B cell (primary cell): ENCODE measurements at regions not wholly inside any gene's neighbourhood (a gene's known extent, or its start where the extent isn't known, plus 50 kb on each side); places are given as distances from the start of the nearest gene placed in this dataset.

ENCODE experiments used
- ATAC-seq: fragments of 200-7000 bp; cut with Tn5 transposase; one replicate; pipeline ENCODE4 v1.10.0; 2021; ENCODE audit warnings: low read depth, mild to moderate bottlenecking, moderate number of reproducible peaks, moderate library complexity
- CTCF ChIA-PET: fragments of 350-600 bp; sonication (Branson Sonifier 250); formaldehyde crosslinking; loops from one replicate; lab custom pipeline; 2021; ENCODE audit warnings: antibody characterized with exemption, inconsistent platforms; lab: Charles Lee
- POLR2A ChIA-PET: fragments of 350-600 bp; sonication (Branson Sonifier 250); formaldehyde crosslinking; loops from one replicate; lab custom pipeline; 2021; ENCODE audit warnings: antibody characterized with exemption; lab: Charles Lee
- DNase-seq: peaks from one replicate; pipeline ENCODE4 v3.0.0; 2013
- H2AFZ ChIP-seq: 2 replicates; pipeline ENCODE4 v1.6.1; 2012; ENCODE audit warnings: mild to moderate bottlenecking, low read depth, low read length; ENCODE audit not compliant: insufficient read depth, poor library complexity, severe bottlenecking
- H3K27ac ChIP-seq, 2 donors: 1 replicate in 1 of 2; 2 replicates in 1 of 2; pipeline ENCODE4 v1.5.1; 2012 to 2013; ENCODE audit warnings: low read length in 2 of 2, mild to moderate bottlenecking in 2 of 2, moderate library complexity in 1 of 2
- H3K27me3 ChIP-seq, 4 experiments: fragments of 200-600 bp in 1 of 4; sonication (generic) in 1 of 4; replicated peaks in 1 of 4; 1 replicate in 2 of 4; 2 replicates in 2 of 4; pipeline versions ENCODE4 v1.6.1 to v1.7.0; 2013 to 2016; ENCODE audit warnings: low read length in 3 of 4, mild to moderate bottlenecking in 2 of 4, mixed read lengths in 1 of 4, moderate library complexity in 1 of 4; ENCODE audit not compliant: insufficient read depth in 4 of 4, control insufficient read depth in 3 of 4; ENCODE audit errors: control extremely low read depth in 1 of 4
- H3K36me3 ChIP-seq, 2 experiments: replicated peaks in 1 of 2; 1 replicate in 1 of 2; 2 replicates in 1 of 2; pipeline versions ENCODE4 v1.6.1 to v1.7.1; 2013; ENCODE audit warnings: low read length in 1 of 2; ENCODE audit not compliant: insufficient read depth in 2 of 2, control insufficient read depth in 1 of 2; ENCODE audit errors: control extremely low read depth in 1 of 2, extremely low read depth in 1 of 2
- H3K4me1 ChIP-seq, 2 donors: fragments of 200-600 bp in 1 of 2; sonication (generic) in 1 of 2; 1 replicate in 1 of 2; 2 replicates in 1 of 2; pipeline versions ENCODE4 v1.5.1 to v1.6.1; 2013 to 2017; ENCODE audit warnings: low read length in 2 of 2; ENCODE audit not compliant: control insufficient read depth in 2 of 2, insufficient read depth in 2 of 2
- H3K4me2 ChIP-seq: replicated peaks from 2 replicates; pipeline ENCODE3; 2012; ENCODE audit warnings: mild to moderate bottlenecking, low read depth, low read length; ENCODE audit not compliant: poor library complexity, severe bottlenecking
- H3K4me3 ChIP-seq, 5 experiments: fragments of 200-600 bp in 1 of 5; sonication (generic) in 1 of 5; 1 replicate in 3 of 5; 2 replicates in 2 of 5; pipeline versions ENCODE4 v1.5.1 to v1.7.0; 2011 to 2016; ENCODE audit warnings: low read length in 4 of 5, mild to moderate bottlenecking in 4 of 5, low read depth in 2 of 5, control low read depth in 1 of 5, moderate library complexity in 1 of 5; ENCODE audit not compliant: insufficient read depth in 1 of 5; ENCODE audit errors: control extremely low read depth in 1 of 5, extremely low read depth in 1 of 5
- H3K79me2 ChIP-seq: fragments of 200-600 bp; sonication (generic); one replicate; pipeline ENCODE4 v1.6.0; 2016; ENCODE audit warnings: low read length; ENCODE audit not compliant: control insufficient read depth, insufficient read depth
- H3K9ac ChIP-seq: fragments of 200-600 bp; sonication (generic); 2 replicates; pipeline ENCODE4 v1.6.1; 2017; ENCODE audit warnings: mild to moderate bottlenecking, low read length, moderate library complexity
- H3K9me3 ChIP-seq, 3 donors: one replicate each; pipeline versions ENCODE4 v1.6.1 to v1.7.1; 2013; ENCODE audit warnings: low read length in 2 of 3; ENCODE audit not compliant: control insufficient read depth in 2 of 3, insufficient read depth in 1 of 3; ENCODE audit errors: control extremely low read depth in 1 of 3
- H4K20me1 ChIP-seq: 2 replicates; pipeline ENCODE4 v1.6.0; 2012; ENCODE audit warnings: mild to moderate bottlenecking, low read length; ENCODE audit not compliant: insufficient read depth, control insufficient read depth, poor library complexity, severe bottlenecking
- H3K27ac Mint-ChIP-seq: one replicate; pipeline ENCODE4 v1.8.0; 2021; ENCODE audit warnings: mixed read lengths
- H3K27me3 Mint-ChIP-seq: one replicate; pipeline ENCODE4 v1.8.0; 2021; ENCODE audit warnings: mixed read lengths
- H3K4me1 Mint-ChIP-seq: one replicate; pipeline ENCODE4 v1.8.0; 2021; ENCODE audit warnings: mixed read lengths
- H3K4me3 Mint-ChIP-seq: one replicate; pipeline ENCODE4 v1.8.0; 2021; ENCODE audit warnings: mixed read lengths
- H3K9me3 Mint-ChIP-seq: one replicate; pipeline ENCODE4 v1.8.0; 2022; ENCODE audit warnings: mixed read lengths; ENCODE audit not compliant: insufficient read depth
- EZH2 ChIP-seq: IDR thresholded peaks from 2 replicates; pipeline ENCODE4 v1.6.1; 2012; ENCODE audit warnings: borderline replicate concordance, low read depth, mild to moderate bottlenecking, moderate library complexity, low read length; ENCODE audit not compliant: insufficient read depth, poor library complexity, severe bottlenecking
- WGBS: methylation state at CpG from one replicate; pipeline ENCODE4 v1.1.5; 2013; ENCODE audit warnings: missing lambda C conversion rate; ENCODE audit not compliant: insufficient coverage; 5-methylcytosine and 5-hydroxymethylcytosine counted together
- intact Hi-C: fragments of 100-400 bp; cut with micrococcal nuclease; formaldehyde crosslinking; loops from one replicate; pipeline ENCODE4 v1.10.0; 2022
- TF ChIP-seq, protein P1 (sequence below): fragments of 200-600 bp; IDR thresholded peaks from one replicate; pipeline ENCODE4 v1.8.0; 2022; ENCODE audit warnings: antibody characterized with exemption, mild to moderate bottlenecking

DNA sequence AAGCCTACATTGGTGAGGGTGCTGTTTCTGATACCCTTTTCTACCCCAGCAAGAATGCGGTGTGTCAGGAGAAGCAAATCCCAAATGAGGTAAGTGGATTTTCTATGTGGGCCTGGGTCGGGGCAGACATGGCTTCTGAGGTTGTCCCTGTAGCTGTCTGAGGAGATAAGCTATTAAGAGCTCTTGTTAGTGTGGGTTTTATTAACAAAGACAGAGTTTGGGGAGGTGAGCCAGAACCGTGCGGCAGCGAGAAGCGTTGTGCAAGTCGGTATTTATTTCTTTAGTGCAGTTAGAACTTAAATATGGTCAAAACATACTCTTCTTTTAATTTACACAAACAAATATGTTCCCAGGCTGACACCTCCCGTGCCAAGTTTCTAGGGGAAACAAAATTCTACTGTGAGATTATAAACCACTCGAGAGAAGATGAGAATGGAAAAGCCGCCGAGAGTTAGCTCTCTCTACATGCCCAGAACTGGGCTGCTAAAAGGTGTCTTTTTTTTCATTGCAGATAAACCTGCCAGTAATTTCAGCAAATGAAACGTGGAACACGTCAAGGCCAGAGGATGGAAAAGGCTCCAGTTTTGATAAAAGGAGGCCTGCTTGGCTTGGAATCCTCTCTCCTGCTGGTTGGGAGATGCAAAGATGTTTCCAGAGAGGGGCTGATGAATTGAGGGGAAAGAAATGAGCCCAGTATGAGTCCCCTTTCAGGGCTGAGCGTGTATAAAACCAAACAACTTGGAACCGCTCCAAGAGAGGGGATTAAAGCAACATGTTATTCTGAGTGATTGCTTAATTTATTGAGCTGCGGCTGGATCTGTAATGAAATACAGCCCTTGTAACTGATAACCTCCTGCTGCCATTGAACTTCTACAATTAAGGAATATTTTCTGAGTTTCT is 254.6 kb downstream of the MRTFB start:
- H2AFZ ChIP-seq, result no peak overlapping the region
- no peaks in the 10 kb centered on the region for H3K79me2 ChIP-seq
- POLR2A ChIA-PET, result no interaction called here
- H4K20me1 ChIP-seq, result no peaks in the 10 kb centered on the region
- H3K27me3 ChIP-seq, result peaks cover 0 to 2% (median 0%) of the 10 kb centered on the region in 4 experiments
- intact Hi-C loops, result no loop called here
- CTCF ChIA-PET, result interaction anchor here (1.1 to 1.2 kb wide), 2 partner anchors 9 to 12 kb away, joined by 3 read pairs; no protein-coding TSS in a partner anchor
- Mint-ChIP-seq H3K4me1 (no peaks in the 10 kb centered on the region), H3K9me3 (no peaks in the 10 kb centered on the region), H3K27me3 (peaks cover 11% of the 10 kb centered on the region), H3K27ac (no peak overlapping the region), H3K4me3 (no peak overlapping the region)
- H3K4me3 ChIP-seq, result no peak overlapping the region
- H3K27ac ChIP-seq, result no peak overlapping the region
- no peak overlapping the region for H3K4me2 ChIP-seq
- no peaks in the 10 kb centered on the region for H3K36me3 ChIP-seq
- no peaks in the 10 kb centered on the region for H3K4me1 ChIP-seq
- no peaks in the 10 kb centered on the region for H3K9me3 ChIP-seq
- WGBS, result 97% methylated on average over 9 of the region's 16 CpGs
- H3K9ac ChIP-seq, result no peak overlapping the region
- DNase-seq, result no peak
- ATAC-seq, result no peak
- TF ChIP-seq, protein P1, sequence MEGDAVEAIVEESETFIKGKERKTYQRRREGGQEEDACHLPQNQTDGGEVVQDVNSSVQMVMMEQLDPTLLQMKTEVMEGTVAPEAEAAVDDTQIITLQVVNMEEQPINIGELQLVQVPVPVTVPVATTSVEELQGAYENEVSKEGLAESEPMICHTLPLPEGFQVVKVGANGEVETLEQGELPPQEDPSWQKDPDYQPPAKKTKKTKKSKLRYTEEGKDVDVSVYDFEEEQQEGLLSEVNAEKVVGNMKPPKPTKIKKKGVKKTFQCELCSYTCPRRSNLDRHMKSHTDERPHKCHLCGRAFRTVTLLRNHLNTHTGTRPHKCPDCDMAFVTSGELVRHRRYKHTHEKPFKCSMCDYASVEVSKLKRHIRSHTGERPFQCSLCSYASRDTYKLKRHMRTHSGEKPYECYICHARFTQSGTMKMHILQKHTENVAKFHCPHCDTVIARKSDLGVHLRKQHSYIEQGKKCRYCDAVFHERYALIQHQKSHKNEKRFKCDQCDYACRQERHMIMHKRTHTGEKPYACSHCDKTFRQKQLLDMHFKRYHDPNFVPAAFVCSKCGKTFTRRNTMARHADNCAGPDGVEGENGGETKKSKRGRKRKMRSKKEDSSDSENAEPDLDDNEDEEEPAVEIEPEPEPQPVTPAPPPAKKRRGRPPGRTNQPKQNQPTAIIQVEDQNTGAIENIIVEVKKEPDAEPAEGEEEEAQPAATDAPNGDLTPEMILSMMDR, result no peak
- TF ChIP-seq EZH2, result no peak

DNA sequence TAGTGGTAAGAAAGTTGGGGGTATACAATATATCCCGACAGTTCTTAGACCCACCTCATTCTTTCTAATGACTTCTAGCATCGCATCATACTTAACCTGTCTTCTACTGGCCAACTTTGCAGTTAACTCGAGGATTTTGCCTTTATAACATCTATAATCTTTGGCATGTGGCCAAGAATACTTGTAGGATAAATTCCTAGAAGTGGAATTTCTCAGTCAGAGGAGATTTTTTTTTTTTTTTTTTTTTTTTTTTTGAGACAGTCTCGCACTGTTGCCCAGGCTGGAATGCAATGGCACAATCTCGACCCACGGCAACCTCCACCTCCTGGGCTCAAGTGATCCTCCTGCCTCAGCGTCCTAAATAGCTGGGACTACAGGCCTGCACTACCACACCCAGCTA is 253.5 kb downstream of the MRTFB start:
- DNase-seq, result no peak
- no CpG with 5 or more reads among the region's 7 CpGs for WGBS
- H3K79me2 ChIP-seq, result no peaks in the 10 kb centered on the region

More for the DNA sequence above, 253.5 kb downstream of the MRTFB start:
- POLR2A ChIA-PET, result no interaction called here
- CTCF ChIA-PET, result interaction anchor here (1.1 to 1.2 kb wide), 2 partner anchors 8 to 11 kb away, joined by 3 read pairs; no protein-coding TSS in a partner anchor
- H3K4me2 ChIP-seq, result no peak overlapping the region
- TF ChIP-seq, protein P1, result no peak
- no peak for TF ChIP-seq EZH2
- H3K4me3 Mint-ChIP-seq, result no peak overlapping the region
- peaks cover 0 to 2% (median 0%) of the 10 kb centered on the region in 4 experiments for H3K27me3 ChIP-seq
- H3K4me1 ChIP-seq, result no peaks in the 10 kb centered on the region
- no peaks in the 10 kb centered on the region for H3K9me3 ChIP-seq
- H3K4me1 Mint-ChIP-seq, result no peaks in the 10 kb centered on the region
- no peak overlapping the region for H3K27ac ChIP-seq
- H3K27me3 Mint-ChIP-seq, result peaks cover 11% of the 10 kb centered on the region
- H3K9ac ChIP-seq, result no peak overlapping the region
- H3K27ac Mint-ChIP-seq, result no peak overlapping the region
- no peaks in the 10 kb centered on the region for H4K20me1 ChIP-seq
- no peak overlapping the region for H2AFZ ChIP-seq
- intact Hi-C loops, result no loop called here
- H3K36me3 ChIP-seq, result no peaks in the 10 kb centered on the region
- no peak overlapping the region for H3K4me3 ChIP-seq
- ATAC-seq, result no peak
- no peaks in the 10 kb centered on the region for H3K9me3 Mint-ChIP-seq
